ENCODE measurements at regions not wholly inside any gene's neighbourhood (a gene's known extent, or its start where the extent isn't known, plus 50 kb on each side); places are given as distances from the start of the nearest gene placed in this dataset.
"Not testable (repeated sequence)": the region's sequence is repeated elsewhere in the genome, so short reads cannot be mapped to it uniquely, and the experiment has no call there.

DNA sequence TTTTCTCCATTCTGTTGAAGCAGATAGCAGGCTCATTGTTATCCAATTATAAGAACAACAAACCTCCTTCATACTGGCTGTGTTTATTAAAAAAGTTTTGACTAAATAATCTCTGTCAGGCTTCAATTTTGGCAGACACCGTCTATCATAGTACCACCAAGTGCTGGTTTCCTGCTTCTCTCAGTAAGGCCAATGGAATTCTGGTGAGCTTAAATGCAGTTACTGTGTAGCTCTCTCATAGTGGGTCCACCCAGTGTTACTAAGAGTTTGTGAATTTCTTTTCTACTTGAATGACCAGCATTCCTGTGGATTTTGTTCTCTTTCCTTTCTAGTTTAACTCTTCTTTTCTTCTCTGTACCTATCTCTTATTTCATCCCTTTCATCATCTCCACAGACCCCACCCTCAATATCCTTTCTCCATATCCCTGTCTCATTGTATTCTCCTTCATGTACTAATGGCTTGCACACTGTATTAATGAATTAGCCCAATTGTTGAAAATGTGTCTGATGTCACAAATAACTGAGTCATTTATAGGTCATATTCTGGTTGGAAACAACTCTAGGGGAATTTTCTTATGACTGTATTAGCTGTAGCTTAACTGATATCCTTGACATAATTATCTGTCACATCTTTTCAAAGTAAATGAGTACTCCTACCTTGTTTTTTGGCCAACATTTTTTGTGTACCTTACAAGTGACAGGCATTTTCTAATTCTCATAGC lies 372.1 kb downstream of the FAT3 start:
- TF ChIP-seq, protein P1, sequence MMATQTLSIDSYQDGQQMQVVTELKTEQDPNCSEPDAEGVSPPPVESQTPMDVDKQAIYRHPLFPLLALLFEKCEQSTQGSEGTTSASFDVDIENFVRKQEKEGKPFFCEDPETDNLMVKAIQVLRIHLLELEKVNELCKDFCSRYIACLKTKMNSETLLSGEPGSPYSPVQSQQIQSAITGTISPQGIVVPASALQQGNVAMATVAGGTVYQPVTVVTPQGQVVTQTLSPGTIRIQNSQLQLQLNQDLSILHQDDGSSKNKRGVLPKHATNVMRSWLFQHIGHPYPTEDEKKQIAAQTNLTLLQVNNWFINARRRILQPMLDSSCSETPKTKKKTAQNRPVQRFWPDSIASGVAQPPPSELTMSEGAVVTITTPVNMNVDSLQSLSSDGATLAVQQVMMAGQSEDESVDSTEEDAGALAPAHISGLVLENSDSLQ (IDR thresholded peaks at IDR 0.05): no peak
- TF ChIP-seq NFRKB (IDR thresholded peaks at IDR 0.05) (no peak), ZNF384 (IDR thresholded peaks at IDR 0.05) (no peak), LEF1 (IDR thresholded peaks at IDR 0.05; ENCODE audit: borderline replicate concordance) (no peak), SP1 (IDR thresholded peaks at IDR 0.05) (no peak)
- POLR2A ChIA-PET: no interaction called here
- CTCF ChIA-PET: no interaction called here
- no peak for DNase-seq (ENCODE audit: extremely low spot score)

GRCh38 chr11:92601048-92601447 lies 368.4 kb upstream of the MTNR1B start:
- ChIA-PET POLR2A (no interaction called here), CTCF (no interaction called here)
- DNase-seq (ENCODE audit: extremely low spot score): no peak
- TF ChIP-seq TARDBP (IDR thresholded peaks at IDR 0.05) (no peak), NFRKB (IDR thresholded peaks at IDR 0.05) (no peak), ELF4 (IDR thresholded peaks at IDR 0.05) (no peak), SP1 (IDR thresholded peaks at IDR 0.05) (no peak), LEF1 (IDR thresholded peaks at IDR 0.05; ENCODE audit: borderline replicate concordance) (no peak), ZNF384 (IDR thresholded peaks at IDR 0.05) (no peak), CTBP1 (IDR thresholded peaks at IDR 0.05; ENCODE audit: borderline replicate concordance) (no peak), FOXA1 (IDR thresholded peaks at IDR 0.05) (no peak), HDGF (IDR thresholded peaks at IDR 0.05; ENCODE audit: borderline replicate concordance) (no peak), ARNT (IDR thresholded peaks at IDR 0.05) (no peak), FOXM1 (IDR thresholded peaks at IDR 0.05; ENCODE audit: borderline replicate concordance) (no peak), BHLHE40 (IDR thresholded peaks at IDR 0.05; ENCODE audit: borderline replicate concordance) (no peak), SUZ12 (IDR thresholded peaks at IDR 0.05) (no peak), L3MBTL2 (conservative IDR thresholded peaks at IDR 0.05) (no peak), FOXK2 (IDR thresholded peaks at IDR 0.05) (no peak)
- TF ChIP-seq, protein P1 (IDR thresholded peaks at IDR 0.05): no peak

GRCh38 chr11:92605667-92606066 lies 363.8 kb upstream of the MTNR1B start:
- TF ChIP-seq NFRKB (IDR thresholded peaks at IDR 0.05) (no peak), SUZ12 (IDR thresholded peaks at IDR 0.05) (no peak), TARDBP (IDR thresholded peaks at IDR 0.05) (no peak), FOXK2 (IDR thresholded peaks at IDR 0.05) (no peak), HDGF (IDR thresholded peaks at IDR 0.05; ENCODE audit: borderline replicate concordance) (no peak), LEF1 (IDR thresholded peaks at IDR 0.05; ENCODE audit: borderline replicate concordance) (no peak), CTBP1 (IDR thresholded peaks at IDR 0.05; ENCODE audit: borderline replicate concordance) (no peak), ZNF384 (IDR thresholded peaks at IDR 0.05) (no peak), SP1 (IDR thresholded peaks at IDR 0.05) (no peak)
- TF ChIP-seq, protein P1 (IDR thresholded peaks at IDR 0.05): no peak
- ChIA-PET POLR2A (no interaction called here), CTCF (no interaction called here)
- DNase-seq (ENCODE audit: extremely low spot score): no peak

- no peak for DNase-seq (ENCODE audit: extremely low spot score)
- CTCF ChIA-PET: no interaction called here
- POLR2A ChIA-PET: no interaction called here
- TF ChIP-seq LEF1 (IDR thresholded peaks at IDR 0.05; ENCODE audit: borderline replicate concordance) (no peak), HDGF (IDR thresholded peaks at IDR 0.05; ENCODE audit: borderline replicate concordance) (no peak), CTBP1 (IDR thresholded peaks at IDR 0.05; ENCODE audit: borderline replicate concordance) (no peak), FOXK2 (IDR thresholded peaks at IDR 0.05) (no peak), SUZ12 (IDR thresholded peaks at IDR 0.05) (no peak), FOXM1 (IDR thresholded peaks at IDR 0.05; ENCODE audit: borderline replicate concordance) (no peak), ARNT (IDR thresholded peaks at IDR 0.05) (no peak), BHLHE40 (IDR thresholded peaks at IDR 0.05; ENCODE audit: borderline replicate concordance) (no peak), ZNF384 (IDR thresholded peaks at IDR 0.05) (no peak), SP1 (IDR thresholded peaks at IDR 0.05) (no peak), ELF4 (IDR thresholded peaks at IDR 0.05) (no peak), L3MBTL2 (conservative IDR thresholded peaks at IDR 0.05) (no peak), FOXA1 (IDR thresholded peaks at IDR 0.05) (no peak), NFRKB (IDR thresholded peaks at IDR 0.05) (no peak)
- TF ChIP-seq, protein P1 (IDR thresholded peaks at IDR 0.05): no peak
Measured at GRCh38 chr11:92607969-92608722, 361.3 kb upstream of the MTNR1B start.

- TF ChIP-seq LEF1 (IDR thresholded peaks at IDR 0.05; ENCODE audit: borderline replicate concordance): no peak
- no peak for TF ChIP-seq FOXM1 (IDR thresholded peaks at IDR 0.05; ENCODE audit: borderline replicate concordance)
- TF ChIP-seq FOXK2 (IDR thresholded peaks at IDR 0.05): no peak
- TF ChIP-seq NFRKB (IDR thresholded peaks at IDR 0.05): no peak
- TF ChIP-seq BHLHE40 (IDR thresholded peaks at IDR 0.05; ENCODE audit: borderline replicate concordance): no peak
- TF ChIP-seq ARNT (IDR thresholded peaks at IDR 0.05): no peak
- TF ChIP-seq L3MBTL2 (conservative IDR thresholded peaks at IDR 0.05): no peak
- TF ChIP-seq HDGF (IDR thresholded peaks at IDR 0.05; ENCODE audit: borderline replicate concordance): no peak
- no peak for TF ChIP-seq ZNF384 (IDR thresholded peaks at IDR 0.05)
- TF ChIP-seq, protein P1 (IDR thresholded peaks at IDR 0.05): no peak
- TF ChIP-seq SUZ12 (IDR thresholded peaks at IDR 0.05): no peak
- TF ChIP-seq ELF4 (IDR thresholded peaks at IDR 0.05): no peak
- TF ChIP-seq SP1 (IDR thresholded peaks at IDR 0.05): no peak
- no peak for TF ChIP-seq TARDBP (IDR thresholded peaks at IDR 0.05)
- no peak for TF ChIP-seq FOXA1 (IDR thresholded peaks at IDR 0.05)
- no peak for TF ChIP-seq CTBP1 (IDR thresholded peaks at IDR 0.05; ENCODE audit: borderline replicate concordance)
- CTCF ChIA-PET: no interaction called here
- POLR2A ChIA-PET: no interaction called here
- no peak for DNase-seq (ENCODE audit: extremely low spot score)
Measured at GRCh38 chr11:92611157-92611556, 358.3 kb upstream of the MTNR1B start.

DNA sequence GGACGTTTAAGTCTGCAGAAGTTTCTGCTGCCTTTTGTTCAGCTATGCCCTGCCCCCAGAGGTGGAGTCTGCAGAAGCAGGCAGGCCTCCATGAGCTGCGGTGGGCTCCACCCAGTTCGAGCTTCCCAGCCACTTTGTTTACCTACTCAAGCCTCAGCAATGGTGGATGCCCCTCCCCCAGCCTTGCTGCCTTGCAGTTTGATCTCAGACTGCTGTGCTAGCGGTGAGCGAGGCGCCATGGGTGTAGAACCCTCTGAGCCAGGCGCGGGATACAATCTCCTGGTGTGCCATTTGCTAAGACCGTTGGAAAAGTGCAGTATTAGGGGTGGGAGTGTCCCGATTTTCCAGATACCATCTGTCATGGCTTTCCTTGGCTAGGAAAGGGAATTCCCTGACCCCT lies 351.4 kb upstream of the MTNR1B start:
- POLR2A ChIA-PET; CTCF ChIA-PET; DNase-seq (ENCODE audit: extremely low spot score): not testable (repeated sequence)

All from HEK293T (cell line).